CD4-positive, alpha-beta T cell treated with Interleukin-1 beta for 1 hour (primary cell): ENCODE measurements at regions not wholly inside any gene's neighbourhood (a gene's known extent, or its start where the extent isn't known, plus 50 kb on each side); places are given as distances from the start of the nearest gene placed in this dataset.
A peak's percentile ranks its signal among the peaks of the same experiment; 100 is the strongest.
"Not testable (repeated sequence)": the region's sequence is repeated elsewhere in the genome, so short reads cannot be mapped to it uniquely, and the experiment has no call there.

Experiments
- DNase-seq, 2 donors: peaks; one replicate each; pipeline ENCODE4 v3.0.0-alpha.2; 2020 to 2022

GRCh38 chr7:119172043-119172442 lies 947.5 kb downstream of the ANKRD7 start:
- DNase-seq: no peak

DNA sequence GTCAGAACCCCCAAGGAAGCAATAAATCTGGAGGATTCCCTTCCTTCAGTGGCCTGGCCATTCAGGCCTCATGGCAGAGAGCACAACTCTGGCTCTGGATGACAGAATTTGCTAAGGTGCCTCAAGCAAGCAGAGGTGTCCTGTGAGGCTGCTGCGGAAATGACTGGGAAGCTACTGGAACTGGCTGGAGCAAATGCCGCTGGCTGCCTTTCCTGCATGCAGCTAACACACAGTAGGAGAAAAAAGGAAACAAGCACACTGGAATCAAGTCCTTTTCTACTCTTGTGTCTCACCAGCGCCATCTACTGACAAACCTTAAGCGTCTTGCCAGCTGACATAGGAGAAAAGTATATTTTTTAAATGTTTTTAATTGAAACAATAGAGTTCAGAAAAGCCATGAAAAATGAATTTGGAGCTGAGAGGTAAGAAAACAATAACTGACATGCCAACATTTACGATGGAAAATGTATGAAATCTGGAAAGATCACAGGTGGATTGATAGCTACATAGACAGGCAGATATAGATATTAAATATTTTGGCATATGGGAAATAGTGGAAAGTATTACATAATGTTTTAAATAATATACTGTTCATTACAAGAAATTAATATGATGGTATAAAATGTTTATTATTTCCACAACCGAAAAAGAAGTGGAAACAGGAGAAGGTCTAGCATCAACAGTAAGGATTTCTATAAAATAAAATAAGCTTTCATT lies 951.6 kb downstream of the ANKRD7 start:
- DNase-seq: peak in 1 of 2 donors; percentile 4

- no peak for DNase-seq
These were observed 953.4 kb downstream of the ANKRD7 start for GRCh38 chr7:119177863-119178262.

GRCh38 chr7:119184124-119184788 lies 959.8 kb downstream of the ANKRD7 start:
- DNase-seq: no peak

DNA sequence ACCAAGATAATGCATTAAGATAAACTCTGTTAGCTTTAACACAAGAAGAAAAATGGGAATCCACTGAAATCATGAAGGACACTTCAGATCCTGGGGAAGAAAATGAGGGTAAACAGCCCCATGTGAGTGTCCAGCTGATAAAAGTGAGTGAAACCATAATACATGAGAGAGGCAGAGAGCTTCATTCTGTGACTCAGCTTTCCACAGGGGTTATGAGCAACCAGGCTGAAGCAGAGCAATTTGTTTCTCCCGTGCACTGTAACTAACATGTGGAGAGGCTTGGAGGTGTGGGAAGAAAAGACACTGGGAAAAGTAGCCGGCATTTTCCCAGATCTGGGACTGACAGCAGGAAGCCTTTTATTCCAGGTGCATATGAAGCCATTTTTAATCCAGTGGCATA lies 971.7 kb downstream of the ANKRD7 start:
- no peak for DNase-seq

DNA sequence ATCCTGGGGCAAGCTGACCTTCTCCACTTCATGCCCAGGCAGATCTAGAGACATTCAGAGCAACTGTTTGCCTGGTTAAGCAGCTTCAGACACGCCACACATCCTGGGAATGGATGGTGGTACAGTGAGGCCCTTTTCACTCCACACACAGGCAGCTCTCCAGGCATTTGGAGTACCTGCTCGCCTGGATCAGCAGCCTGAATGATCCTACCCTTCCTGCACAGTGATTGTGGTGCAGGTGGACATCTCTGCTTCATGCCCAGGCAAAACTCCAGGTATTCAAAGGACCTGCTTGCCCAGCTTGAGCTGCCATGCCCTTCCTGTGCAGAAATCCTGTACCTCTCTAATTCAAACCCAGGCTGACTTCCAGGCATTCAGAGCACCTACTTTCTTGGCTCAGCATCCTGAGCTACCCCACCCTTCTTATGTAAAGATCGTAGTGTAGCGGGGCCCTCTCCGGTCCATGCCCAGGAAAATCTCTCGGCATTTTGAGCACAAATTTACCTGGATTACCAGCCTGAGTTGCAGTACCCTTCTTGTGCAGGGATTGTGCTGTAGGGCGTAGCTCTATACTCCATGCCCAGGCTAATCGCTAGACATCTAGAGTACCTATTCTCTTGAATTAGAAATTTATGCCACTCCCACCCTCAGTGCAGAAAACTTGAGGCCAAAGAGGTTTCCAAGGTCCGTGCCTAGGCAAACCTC lies 972.8 kb downstream of the ANKRD7 start:
- no peak for DNase-seq

DNA sequence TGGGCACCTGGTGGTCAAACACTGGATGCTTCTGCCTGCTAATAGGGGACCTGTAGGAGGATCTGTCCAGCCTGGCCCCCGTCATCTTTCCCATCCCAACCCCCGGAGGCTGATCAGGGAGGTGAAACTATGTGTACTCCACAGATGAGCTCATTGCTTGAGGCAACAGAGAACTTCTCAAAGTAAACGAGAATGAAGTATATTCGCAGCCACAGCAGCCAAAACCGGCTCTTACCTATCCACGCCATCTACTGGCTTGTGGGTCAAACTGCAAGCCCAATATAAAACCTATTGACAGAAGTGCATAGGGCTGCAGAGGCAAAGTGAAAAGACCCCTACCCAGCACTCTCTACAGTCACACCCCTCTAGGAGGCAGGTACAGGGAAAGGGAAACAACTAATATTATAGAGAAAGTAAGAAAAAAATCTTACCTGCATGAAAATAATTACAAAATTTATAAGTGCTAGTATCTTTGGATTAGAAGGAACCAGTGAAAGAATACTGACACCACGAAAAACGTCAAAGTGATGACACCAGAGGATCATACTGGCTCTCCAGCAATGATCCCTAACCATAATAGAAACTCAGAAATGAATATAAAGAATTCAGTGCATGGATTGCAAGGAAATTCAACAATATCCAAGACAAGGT lies 973.5 kb downstream of the ANKRD7 start:
- peak in 1 of 2 donors; percentile 2 for DNase-seq

DNA sequence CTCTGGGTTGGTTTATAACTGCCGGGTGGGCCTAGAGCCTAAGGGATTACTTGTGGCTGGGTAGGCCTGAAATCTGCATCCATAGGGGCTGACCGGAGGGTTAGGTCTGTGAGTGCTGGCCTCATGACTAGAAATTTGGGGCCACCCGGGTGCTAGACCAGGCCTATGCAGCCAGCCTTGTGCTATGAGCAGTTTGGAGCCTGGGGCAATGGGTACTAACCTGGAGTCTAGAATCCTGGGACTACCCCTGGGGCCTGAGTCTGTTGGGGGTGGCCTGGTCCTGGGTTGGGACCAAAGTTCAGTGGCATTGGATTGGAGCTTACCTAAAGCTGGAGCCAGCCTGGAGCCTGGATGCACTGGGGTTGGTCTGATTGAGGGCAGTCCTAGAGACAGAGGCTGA lies 995.2 kb downstream of the ANKRD7 start:
- DNase-seq: no peak

GRCh38 chr7:119223930-119224329 lies 999.4 kb downstream of the ANKRD7 start:
- DNase-seq: no peak

DNA sequence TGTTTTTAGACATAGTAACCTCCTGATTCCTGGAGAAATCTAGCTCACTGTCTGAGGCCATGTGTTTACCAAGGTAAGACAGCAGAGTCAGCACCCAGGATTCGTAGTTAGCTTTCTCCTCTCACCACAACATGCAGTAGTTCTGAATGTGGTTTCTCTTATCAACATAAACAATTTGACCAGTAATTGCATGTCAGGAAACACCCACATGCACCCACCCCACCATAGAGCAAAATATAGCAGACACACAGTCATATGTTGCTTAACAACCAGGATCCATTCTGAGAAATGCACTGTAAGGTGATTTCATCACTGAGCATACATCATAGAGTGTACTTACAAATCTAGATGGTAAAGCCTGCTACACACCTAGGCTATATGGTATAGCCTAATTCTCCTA lies 1004.0 kb downstream of the ANKRD7 start:
- no peak for DNase-seq

GRCh38 chr7:119232091-119232490 lies 1007.6 kb downstream of the ANKRD7 start:
- no peak for DNase-seq

DNA sequence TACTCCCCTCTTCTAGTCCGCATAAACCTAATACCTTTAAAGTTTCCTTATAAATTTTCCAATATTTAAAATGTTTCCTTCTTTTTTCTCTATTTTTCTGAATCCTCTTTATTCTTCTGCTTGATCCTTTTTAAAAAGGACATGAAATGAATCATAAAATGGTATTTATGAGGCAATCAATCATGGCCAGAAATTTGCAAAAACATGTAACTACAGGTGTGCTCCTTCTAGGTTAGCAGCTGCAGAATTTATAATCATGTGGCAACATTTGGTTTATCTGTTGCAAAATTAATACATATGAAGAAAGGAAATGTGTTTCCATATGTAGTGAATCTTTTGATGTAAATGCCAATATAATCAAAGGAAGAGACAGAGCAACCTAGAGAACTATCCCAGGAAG lies 1008.5 kb downstream of the ANKRD7 start:
- DNase-seq: no peak

GRCh38 chr7:119252962-119253361 lies 1020.0 kb upstream of the KCND2 start:
- DNase-seq: no peak

- no peak for DNase-seq
These were observed 1018.2 kb upstream of the KCND2 start for GRCh38 chr7:119254742-119255141.

DNA sequence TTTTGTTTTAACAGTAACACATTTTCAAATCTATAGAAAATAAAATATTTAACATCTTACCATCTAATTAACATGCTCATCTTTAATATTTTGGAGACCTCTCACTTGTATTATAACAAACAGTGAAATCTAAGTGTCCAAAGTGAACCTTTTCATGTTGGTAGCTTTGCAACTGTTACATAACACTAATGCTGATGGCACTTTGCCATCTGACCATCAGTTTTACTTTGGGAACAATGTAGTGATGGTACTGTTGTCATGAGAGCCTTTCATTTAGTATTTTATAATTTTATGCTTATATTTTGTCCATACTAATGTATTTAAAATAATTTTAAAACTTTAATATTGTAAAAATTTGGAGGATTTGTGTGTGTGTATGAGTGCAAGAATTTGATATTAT lies 1017.0 kb upstream of the KCND2 start:
- no peak for DNase-seq

DNA sequence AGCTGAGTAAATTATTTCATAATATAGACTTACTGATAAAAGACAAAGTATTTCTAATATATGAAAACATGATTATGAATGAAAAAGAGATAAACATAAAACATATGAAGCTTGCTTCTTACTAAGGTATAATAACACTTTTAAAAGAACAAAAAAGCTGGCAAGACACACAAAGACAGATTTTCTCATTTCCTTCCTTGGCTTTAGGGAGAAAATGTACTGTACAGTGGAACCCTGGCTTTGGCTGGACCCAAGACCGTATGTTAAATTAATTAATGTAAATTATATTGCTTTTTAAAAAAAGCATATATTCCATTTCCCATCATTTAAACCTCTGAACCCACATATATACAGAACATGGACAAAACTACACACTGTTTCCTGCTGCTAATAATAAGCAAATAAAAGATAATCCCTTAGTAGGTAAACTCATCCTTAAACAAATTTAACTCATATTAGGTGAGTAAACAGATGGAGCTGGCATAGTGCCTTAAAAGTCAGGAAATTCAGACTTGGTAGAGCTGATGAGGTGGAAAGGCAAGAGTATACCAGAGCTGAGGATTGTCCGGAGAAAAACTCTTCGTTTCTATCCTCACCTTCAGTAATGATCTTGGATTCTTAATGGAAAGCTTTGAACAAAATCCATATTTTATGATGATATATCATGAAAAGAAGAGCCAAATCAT lies 1016.4 kb upstream of the KCND2 start:
- no peak for DNase-seq

- not testable (repeated sequence) for DNase-seq
These were observed 1006.2 kb upstream of the KCND2 start for GRCh38 chr7:119266790-119267189.

GRCh38 chr7:119270045-119270464 lies 1002.9 kb upstream of the KCND2 start:
- peak in 1 of 2 donors; percentile 18 for DNase-seq

DNA sequence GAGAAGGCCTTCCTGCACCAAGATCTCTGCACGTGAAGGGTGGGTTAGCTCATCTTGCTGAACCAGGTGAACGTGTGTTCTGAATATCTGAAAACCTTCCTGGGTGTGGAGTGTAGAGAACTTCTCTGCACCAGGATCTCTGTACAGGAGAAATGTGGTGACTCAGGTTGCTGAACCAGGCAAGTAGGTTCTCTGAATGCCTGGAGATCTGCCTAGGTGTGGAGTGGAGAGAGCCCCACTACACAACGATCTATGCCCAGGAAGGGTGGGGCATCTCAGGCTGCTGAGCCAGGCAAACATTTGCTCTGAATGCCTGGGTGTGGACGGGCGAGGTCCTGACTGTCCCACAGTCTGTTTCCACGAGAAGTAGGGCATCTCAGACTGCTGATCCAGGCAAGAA lies 1002.3 kb upstream of the KCND2 start:
- no peak for DNase-seq

DNA sequence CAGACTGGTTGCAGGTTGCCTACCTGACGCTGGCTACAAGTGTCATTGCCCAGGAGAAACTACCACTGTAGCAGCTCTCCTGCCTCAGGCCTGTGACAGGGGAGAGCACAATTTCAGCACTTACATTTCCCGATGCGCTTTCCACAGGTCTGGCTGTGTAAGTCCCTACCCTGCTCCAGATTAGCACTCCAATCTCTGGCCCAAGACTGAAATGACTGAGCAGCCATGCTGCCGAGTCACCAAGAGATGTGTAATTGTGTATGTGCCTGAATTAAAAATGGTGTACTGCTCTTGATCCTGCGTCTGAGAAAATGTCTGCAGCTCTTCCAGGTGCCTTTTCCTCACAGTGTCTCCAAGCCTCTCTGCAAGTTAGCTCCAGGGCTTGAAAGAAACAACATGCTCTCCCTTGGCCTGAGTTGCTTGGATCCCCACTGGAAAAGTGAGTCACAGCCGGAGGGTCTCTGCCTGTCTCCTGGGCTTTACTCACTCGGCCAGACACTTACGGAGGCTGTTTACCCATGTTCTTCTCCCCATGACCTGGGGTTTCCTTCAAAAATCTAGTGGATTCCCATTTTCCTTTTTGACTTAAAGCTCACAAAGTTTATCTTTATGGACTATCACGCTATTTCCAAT lies 1001.7 kb upstream of the KCND2 start:
- DNase-seq: no peak

DNA sequence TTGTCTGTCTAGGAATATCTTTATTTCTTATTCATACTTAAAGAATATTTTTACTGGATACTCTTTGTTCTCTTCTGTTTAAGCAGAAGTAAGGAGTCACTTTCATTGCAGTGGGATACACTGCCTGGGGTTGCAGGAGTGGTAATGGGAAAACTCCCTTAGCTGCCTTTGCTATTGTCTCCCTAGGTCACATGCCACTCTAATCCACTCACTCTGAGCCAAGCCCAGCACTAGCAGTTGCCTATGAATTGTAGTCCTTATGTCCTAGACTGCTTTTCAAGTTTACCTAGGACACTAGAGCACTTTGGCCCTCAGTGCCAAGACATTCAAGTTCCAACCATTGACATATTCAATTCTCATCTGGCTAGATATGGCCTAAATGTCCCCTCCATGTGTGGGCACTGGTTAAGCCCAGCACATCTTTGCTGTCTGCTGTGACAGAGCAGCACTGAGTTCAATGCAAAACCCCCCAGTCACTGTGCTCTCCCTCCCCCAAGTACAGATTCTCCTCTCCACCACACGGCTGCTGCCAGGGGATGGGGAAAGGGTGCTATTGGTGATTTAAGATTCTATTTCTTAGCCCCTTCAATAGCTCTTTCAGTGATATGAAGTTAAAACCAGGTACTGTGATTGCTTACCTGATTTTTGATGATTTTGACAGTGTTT lies 991.7 kb upstream of the KCND2 start:
- no peak for DNase-seq

DNA sequence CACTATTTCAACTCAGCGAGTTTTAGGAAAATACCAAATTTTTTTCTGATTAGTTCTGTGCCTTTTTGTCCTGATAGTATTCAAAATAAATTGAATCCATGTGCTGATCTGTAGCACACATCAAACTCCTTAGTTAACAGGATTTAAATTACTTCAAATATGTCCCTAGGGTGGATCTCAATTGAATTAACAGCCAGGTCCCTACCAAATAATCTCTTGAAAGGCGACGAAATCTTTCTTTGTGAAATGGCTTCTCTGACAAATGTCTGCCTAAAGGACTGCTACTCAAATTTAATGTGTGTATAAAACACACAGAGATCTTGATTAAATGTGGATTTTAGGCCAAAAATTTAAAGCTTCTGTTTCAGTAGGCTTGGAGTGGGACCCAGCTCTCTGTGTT lies 989.6 kb upstream of the KCND2 start:
- DNase-seq: no peak
